GM12891 (cell line): ENCODE measurements at regions not wholly inside any gene's neighbourhood (a gene's known extent, or its start where the extent isn't known, plus 50 kb on each side); places are given as distances from the start of the nearest gene placed in this dataset.

Source experiments
- POLR2A ChIP-seq: IDR thresholded peaks from 2 replicates; pipeline ENCODE4 v1.6.1; 2011; ENCODE audit warnings: low read depth, low read length, control low read depth
- POLR2AphosphoS5 ChIP-seq: IDR thresholded peaks from 2 replicates; pipeline ENCODE4 v1.6.1; 2011; ENCODE audit warnings: low read depth, low read length, control low read depth

- TF ChIP-seq POLR2A: no peak
- TF ChIP-seq POLR2AphosphoS5: no peak
These were observed 217.7 kb downstream of the C9orf50 start for GRCh38 chr9:129402931-129403778.
